ENCODE measurements at regions not wholly inside any gene's neighbourhood (a gene's known extent, or its start where the extent isn't known, plus 50 kb on each side); places are given as distances from the start of the nearest gene placed in this dataset.

- TF ChIP-seq GATA2 (IDR thresholded peaks at IDR 0.05; ENCODE audit: low read depth, low read length): no peak
- TF ChIP-seq GATA3 (IDR thresholded peaks at IDR 0.05; ENCODE audit: low read depth, low read length): no peak
Observed at GRCh38 chr5:173763410-173763809, 124.7 kb upstream of the CPEB4 start.
